ENCODE measurements at regions not wholly inside any gene's neighbourhood (a gene's known extent, or its start where the extent isn't known, plus 50 kb on each side); places are given as distances from the start of the nearest gene placed in this dataset.

- no peak for DNase-seq
- Mint-ChIP-seq H3K27ac (no peak overlapping the region), H3K9me3 (peaks cover 0 to 3% (median 2%) of the 10 kb centered on the region in 7 donors), H3K4me1 (no peaks in the 10 kb centered on the region), H3K27me3 (ENCODE audit: low read depth in 3 of 3) (peaks cover 0 to 1% (median 0%) of the 10 kb centered on the region in 3 donors), H3K36me3 (no peaks in the 10 kb centered on the region), H3K4me3 (no peak overlapping the region)
- Histone ChIP-seq H3K27ac (ENCODE audit: low read depth in 1 of 2, low read length in 2 of 2) (no peak overlapping the region), H3K4me1 (ENCODE audit: control insufficient read depth in 1 of 2, insufficient read depth in 2 of 2, low read length in 2 of 2) (no peaks in the 10 kb centered on the region), H3K4me2 (replicated peaks; ENCODE audit: extremely low read depth, low read length, poor library complexity, severe bottlenecking) (no peak overlapping the region), H3K9me3 (replicated peaks in 1 of 2; ENCODE audit: control insufficient read depth in 1 of 2, insufficient read depth in 1 of 2, low read length in 2 of 2) (no peaks in the 10 kb centered on the region), H3K27me3 (ENCODE audit: control insufficient read depth in 2 of 2, insufficient read depth in 2 of 2, low read length in 2 of 2) (no peaks in the 10 kb centered on the region), H3K36me3 (replicated peaks in 1 of 2; ENCODE audit: control insufficient read depth in 1 of 2, insufficient read depth in 2 of 2, low read length in 2 of 2) (no peaks in the 10 kb centered on the region), H3K9ac (ENCODE audit: insufficient read depth, low read length, poor library complexity, severe bottlenecking) (no peak overlapping the region), H3K4me3 (replicated peaks in 1 of 3; ENCODE audit: low read depth in 2 of 3, low read length in 3 of 3) (no peak overlapping the region), H4K20me1 (ENCODE audit: insufficient read depth, low read length) (no peaks in the 10 kb centered on the region), H2AFZ (ENCODE audit: insufficient read depth, low read depth, low read length, poor library complexity, severe bottlenecking) (no peak overlapping the region), H3K79me2 (ENCODE audit: insufficient read depth, low read length) (no peaks in the 10 kb centered on the region)
- intact Hi-C loops (cut with micrococcal nuclease): no loop called here
- TF ChIP-seq, protein P1, sequence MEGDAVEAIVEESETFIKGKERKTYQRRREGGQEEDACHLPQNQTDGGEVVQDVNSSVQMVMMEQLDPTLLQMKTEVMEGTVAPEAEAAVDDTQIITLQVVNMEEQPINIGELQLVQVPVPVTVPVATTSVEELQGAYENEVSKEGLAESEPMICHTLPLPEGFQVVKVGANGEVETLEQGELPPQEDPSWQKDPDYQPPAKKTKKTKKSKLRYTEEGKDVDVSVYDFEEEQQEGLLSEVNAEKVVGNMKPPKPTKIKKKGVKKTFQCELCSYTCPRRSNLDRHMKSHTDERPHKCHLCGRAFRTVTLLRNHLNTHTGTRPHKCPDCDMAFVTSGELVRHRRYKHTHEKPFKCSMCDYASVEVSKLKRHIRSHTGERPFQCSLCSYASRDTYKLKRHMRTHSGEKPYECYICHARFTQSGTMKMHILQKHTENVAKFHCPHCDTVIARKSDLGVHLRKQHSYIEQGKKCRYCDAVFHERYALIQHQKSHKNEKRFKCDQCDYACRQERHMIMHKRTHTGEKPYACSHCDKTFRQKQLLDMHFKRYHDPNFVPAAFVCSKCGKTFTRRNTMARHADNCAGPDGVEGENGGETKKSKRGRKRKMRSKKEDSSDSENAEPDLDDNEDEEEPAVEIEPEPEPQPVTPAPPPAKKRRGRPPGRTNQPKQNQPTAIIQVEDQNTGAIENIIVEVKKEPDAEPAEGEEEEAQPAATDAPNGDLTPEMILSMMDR (IDR thresholded peaks at IDR 0.05): no peak
- 80% methylated on average over 1 of the region's 1 CpG for WGBS (ENCODE audit: insufficient coverage)
These were observed 1184.6 kb upstream of the EPHA6 start for GRCh38 chr3:95629802-95630201.

- TF ChIP-seq, protein P1 (IDR thresholded peaks at IDR 0.05): no peak
- no peak for DNase-seq
- Histone ChIP-seq H3K4me2 (replicated peaks; ENCODE audit: extremely low read depth, low read length, poor library complexity, severe bottlenecking) (no peak overlapping the region), H3K27ac (ENCODE audit: low read depth in 1 of 2, low read length in 2 of 2) (no peak overlapping the region), H3K9ac (ENCODE audit: insufficient read depth, low read length, poor library complexity, severe bottlenecking) (no peak overlapping the region), H3K4me1 (ENCODE audit: control insufficient read depth in 1 of 2, insufficient read depth in 2 of 2, low read length in 2 of 2) (no peaks in the 10 kb centered on the region), H3K79me2 (ENCODE audit: insufficient read depth, low read length) (no peaks in the 10 kb centered on the region), H3K27me3 (ENCODE audit: control insufficient read depth in 2 of 2, insufficient read depth in 2 of 2, low read length in 2 of 2) (no peaks in the 10 kb centered on the region), H3K9me3 (replicated peaks in 1 of 2; ENCODE audit: control insufficient read depth in 1 of 2, insufficient read depth in 1 of 2, low read length in 2 of 2) (peaks cover 18 to 26% of the 10 kb centered on the region in 2 donors), H4K20me1 (ENCODE audit: insufficient read depth, low read length) (no peaks in the 10 kb centered on the region), H3K4me3 (replicated peaks in 1 of 3; ENCODE audit: low read depth in 2 of 3, low read length in 3 of 3) (no peak overlapping the region), H3K36me3 (replicated peaks in 1 of 2; ENCODE audit: control insufficient read depth in 1 of 2, insufficient read depth in 2 of 2, low read length in 2 of 2) (no peaks in the 10 kb centered on the region), H2AFZ (ENCODE audit: insufficient read depth, low read depth, low read length, poor library complexity, severe bottlenecking) (no peak overlapping the region)
- 97% methylated on average over 5 of the region's 6 CpGs for WGBS (ENCODE audit: insufficient coverage)
- intact Hi-C loops (cut with micrococcal nuclease): no loop called here
- Mint-ChIP-seq H3K4me1 (no peaks in the 10 kb centered on the region), H3K4me3 (no peak overlapping the region), H3K27ac (no peak overlapping the region), H3K9me3 (peaks cover 9 to 28% (median 17%) of the 10 kb centered on the region in 7 donors), H3K27me3 (ENCODE audit: low read depth in 3 of 3) (no peaks in the 10 kb centered on the region), H3K36me3 (no peaks in the 10 kb centered on the region)
These were observed 1169.1 kb upstream of the EPHA6 start for GRCh38 chr3:95645291-95645690.

Data from CD14-positive monocyte (primary cell).